HCT116 (cell line): ENCODE measurements at regions not wholly inside any gene's neighbourhood (a gene's known extent, or its start where the extent isn't known, plus 50 kb on each side); places are given as distances from the start of the nearest gene placed in this dataset.

Experiments used
- ATAC-seq: fragments of 200-7000 bp; cut with Tn5 transposase; 2 replicates; pipeline ENCODE4 v1.9.1; 2020; ENCODE audit warnings: mild to moderate bottlenecking, moderate library complexity
- BruUV-seq: library from RNA; stranded (reverse); fragments of 400-500 nt; replicated peaks from 2 replicates; lab custom pipeline; 2021; lab: Mats Ljungman, UMichigan
- CTCF ChIA-PET: fragments of 300-600 bp; sonication (Branson Sonifier 250); formaldehyde crosslinking; loops from one replicate; lab custom pipeline; 2021; ENCODE audit warnings: antibody characterized with exemption; lab: Charles Lee
- POLR2A ChIA-PET: fragments of 300-600, 350-600 bp; sonication (Branson Sonifier 250); formaldehyde crosslinking; loops from one replicate; lab custom pipeline; 2021; ENCODE audit warnings: antibody characterized with exemption; lab: Charles Lee
- RAD21 ChIA-PET, 2 experiments: fragments of 300-600 bp; sonication (Branson Sonifier 250); formaldehyde crosslinking; loops; one replicate each; lab custom pipeline; 2023; ENCODE audit warnings: low total read pairs in 2 of 2; ENCODE audit not compliant: uncharacterized antibody in 2 of 2, unreplicated experiment in 2 of 2, low non-redundant PET in 1 of 2; lab: Charles Lee
- DNase-seq: peaks from one replicate; pipeline ENCODE4 v3.0.0-alpha.2; 2010; ENCODE audit warnings: low read depth, low spot score
- H2AFZ ChIP-seq: fragments of 200-600 bp; shearing (Covaris generic), sonication (generic); 2 replicates; pipeline ENCODE4 v1.6.1; 2017; ENCODE audit warnings: low read depth, mixed run types, mixed read lengths, antibody characterized with exemption, low read length; ENCODE audit not compliant: poor library complexity, severe bottlenecking
- H3K27ac ChIP-seq: 2 replicates; pipeline ENCODE4 v1.5.1; 2012; ENCODE audit warnings: low read depth, low read length
- H3K27me3 ChIP-seq: fragments of 200-600 bp; sonication (generic); 2 replicates; pipeline ENCODE4 v1.6.1; 2016; ENCODE audit warnings: mixed run types, low read length, mixed read lengths; ENCODE audit not compliant: insufficient read depth
- H3K36me3 ChIP-seq, 2 experiments: fragments of 200-500 bp in 1 of 2; fragments of 200-600 bp in 1 of 2; sonication (Bioruptor generic) in 1 of 2; sonication (generic) in 1 of 2; 2 replicates each; pipeline versions ENCODE4 v1.5.1 to v1.6.1; 2014 to 2016; ENCODE audit warnings: low read length in 2 of 2, inconsistent platforms in 1 of 2, mixed read lengths in 1 of 2, mixed run types in 1 of 2; ENCODE audit not compliant: insufficient read depth in 2 of 2, control insufficient read depth in 1 of 2
- H3K4me1 ChIP-seq, 2 experiments: fragments of 200-600 bp in 1 of 2; sonication (generic) in 1 of 2; 2 replicates each; pipeline versions ENCODE4 v1.5.1 to v1.6.1; 2012 to 2017; ENCODE audit warnings: low read length in 2 of 2, inconsistent platforms in 1 of 2, mild to moderate bottlenecking in 1 of 2, mixed read lengths in 1 of 2, mixed run types in 1 of 2, moderate library complexity in 1 of 2; ENCODE audit not compliant: insufficient read depth in 2 of 2, control insufficient read depth in 1 of 2
- H3K4me2 ChIP-seq: fragments of 200-600 bp; sonication (generic); 2 replicates; pipeline ENCODE4 v1.6.1; 2017; ENCODE audit warnings: mixed run types, low read length, mixed read lengths
- H3K4me3 ChIP-seq, 2 experiments: fragments of 200-600 bp in 1 of 2; sonication (generic) in 1 of 2; replicated peaks in 1 of 2; 2 replicates each; pipeline ENCODE4 v1.5.1; 2011 to 2016; ENCODE audit warnings: low read length in 2 of 2, control low read depth in 1 of 2, low read depth in 1 of 2, mild to moderate bottlenecking in 1 of 2, mixed read lengths in 1 of 2, mixed run types in 1 of 2
- H3K79me2 ChIP-seq: fragments of 200-600 bp; sonication (generic); 2 replicates; pipeline ENCODE4 v1.6.1; 2017; ENCODE audit warnings: mild to moderate bottlenecking, mixed run types, low read length, moderate library complexity, mixed read lengths; ENCODE audit not compliant: insufficient read depth
- H3K9ac ChIP-seq: fragments of 200-600 bp; sonication (generic); 2 replicates; pipeline ENCODE4 v1.6.1; 2016; ENCODE audit warnings: low read length, mixed read lengths
- H3K9me2 ChIP-seq: fragments of 200-600 bp; sonication (generic), shearing (Covaris generic); 2 replicates; pipeline ENCODE4 v1.6.1; 2017; ENCODE audit warnings: mixed run types, mild to moderate bottlenecking, moderate library complexity; ENCODE audit not compliant: insufficient read depth
- H3K9me3 ChIP-seq, 2 experiments: fragments of 200-500 bp in 1 of 2; fragments of 200-600 bp in 1 of 2; sonication (Bioruptor generic) in 1 of 2; sonication (generic) in 1 of 2; 2 replicates each; pipeline ENCODE4 v1.6.1; 2014 to 2017; ENCODE audit warnings: low read length in 2 of 2, mixed read lengths in 2 of 2, inconsistent platforms in 1 of 2, low read depth in 1 of 2, mild to moderate bottlenecking in 1 of 2, mixed run types in 1 of 2, moderate library complexity in 1 of 2; ENCODE audit not compliant: control insufficient read depth in 1 of 2, insufficient read depth in 1 of 2
- H4K20me1 ChIP-seq: fragments of 200-600 bp; sonication (generic), shearing (Covaris generic); 2 replicates; pipeline ENCODE4 v1.6.1; 2017; ENCODE audit warnings: mixed run types, mild to moderate bottlenecking, moderate library complexity; ENCODE audit not compliant: insufficient read depth
- ATF3 ChIP-seq: IDR thresholded peaks from 2 replicates; pipeline ENCODE4 v1.6.1; 2012
- CBX3 ChIP-seq: IDR thresholded peaks from 2 replicates; pipeline ENCODE4 v1.6.1; 2012; ENCODE audit warnings: low read depth
- EGR1 ChIP-seq: IDR thresholded peaks from 2 replicates; pipeline ENCODE4 v1.6.1; 2012; ENCODE audit warnings: low read depth
- EZH2 ChIP-seq: fragments of 200-600 bp; sonication (generic); IDR thresholded peaks from 2 replicates; pipeline ENCODE4 v1.6.1; 2017; ENCODE audit warnings: antibody characterized with exemption, mixed run types
- FOSL1 ChIP-seq: IDR thresholded peaks from 2 replicates; pipeline ENCODE4 v1.6.1; 2012; ENCODE audit warnings: low read depth
- JUND ChIP-seq: IDR thresholded peaks from 2 replicates; pipeline ENCODE4 v1.6.1; 2012
- POLR2A ChIP-seq: IDR thresholded peaks from 2 replicates; pipeline ENCODE4 v1.7.0; 2011; ENCODE audit warnings: borderline replicate concordance; ENCODE audit not compliant: insufficient read depth, insufficient read length; ENCODE audit errors: extremely low read depth
- POLR2AphosphoS5 ChIP-seq: IDR thresholded peaks from 2 replicates; pipeline ENCODE4 v1.6.1; 2011; ENCODE audit warnings: mild to moderate bottlenecking, low read depth, low read length, moderate library complexity
- RAD21 ChIP-seq: IDR thresholded peaks from 2 replicates; pipeline ENCODE4 v1.6.1; 2012; ENCODE audit warnings: low read depth, mild to moderate bottlenecking
- REST ChIP-seq: IDR thresholded peaks from 2 replicates; pipeline ENCODE4 v1.6.1; 2012; ENCODE audit warnings: low read depth
- SIN3A ChIP-seq: IDR thresholded peaks from 2 replicates; pipeline ENCODE4 v1.6.1; 2012; ENCODE audit warnings: low read depth
- SP1 ChIP-seq: IDR thresholded peaks from 2 replicates; pipeline ENCODE4 v1.6.1; 2012; ENCODE audit warnings: low read depth
- TCF7L2 ChIP-seq: IDR thresholded peaks from 2 replicates; pipeline ENCODE4 v1.7.0; 2011; ENCODE audit warnings: borderline replicate concordance, inconsistent platforms; ENCODE audit not compliant: insufficient read depth, insufficient read length; ENCODE audit errors: extremely low read depth
- YY1 ChIP-seq: IDR thresholded peaks from 2 replicates; pipeline ENCODE4 v1.6.1; 2011; ENCODE audit warnings: low read length, low read depth, moderate library complexity, mild to moderate bottlenecking; ENCODE audit not compliant: insufficient replicate concordance; ENCODE audit errors: extremely low read depth
- ZBTB33 ChIP-seq: IDR thresholded peaks from 2 replicates; pipeline ENCODE4 v1.6.1; 2011; ENCODE audit warnings: mild to moderate bottlenecking, low read length, moderate library complexity; ENCODE audit not compliant: insufficient replicate concordance; ENCODE audit errors: extremely low read depth
- ZFX ChIP-seq: fragments of 450-650 bp; IDR thresholded peaks from 2 replicates; pipeline ENCODE4 v1.6.1; 2017
- intact Hi-C: fragments of 100-400 bp; cut with micrococcal nuclease; formaldehyde crosslinking; loops from 2 replicates; pipeline ENCODE4 v1.10.0; 2022

- TF ChIP-seq REST (no peak), CBX3 (no peak), POLR2AphosphoS5 (no peak), FOSL1 (no peak)
Measured at GRCh38 chr19:34017601-34018000, 154.7 kb upstream of the LSM14A start (continued).

- H4K20me1 ChIP-seq, result no peaks in the 10 kb centered on the region
- intact Hi-C loops, result no loop called here
- no peak overlapping the region for H3K27ac ChIP-seq
- no peaks in the 10 kb centered on the region for H3K27me3 ChIP-seq
- peaks cover 0 to 9% of the 10 kb centered on the region in 2 experiments; a peak in 3 of 4 replicates for H3K9me3 ChIP-seq
- no peak overlapping the region for H3K4me3 ChIP-seq
- ATAC-seq (no peak), DNase-seq (no peak)
- no peak overlapping the region for H3K9ac ChIP-seq
- no peaks in the 10 kb centered on the region for H3K4me1 ChIP-seq
- no peak overlapping the region for H3K4me2 ChIP-seq
- H3K9me2 ChIP-seq, result no peaks in the 10 kb centered on the region
- POLR2A ChIA-PET, result no interaction called here
- H2AFZ ChIP-seq, result no peak overlapping the region
- TF ChIP-seq JUND (no peak), TCF7L2 (no peak), EGR1 (no peak), POLR2AphosphoS5 (no peak), ATF3 (no peak), RAD21 (no peak), ZFX (no peak), SIN3A (no peak), YY1 (no peak), POLR2A (no peak), REST (no peak), ZBTB33 (no peak), SP1 (no peak), EZH2 (no peak)
- TF ChIP-seq, all 23 proteins: peak for 0
- no peaks in the 10 kb centered on the region for H3K79me2 ChIP-seq
- ChIA-PET RAD21 (no interaction called here), CTCF (no interaction called here)
- BruUV-seq, result no TSS peak
- no peaks in the 10 kb centered on the region for H3K36me3 ChIP-seq
Measured at GRCh38 chr19:34018546-34018945, 153.8 kb upstream of the LSM14A start.
